ENCODE measurements at regions not wholly inside any gene's neighbourhood (a gene's known extent, or its start where the extent isn't known, plus 50 kb on each side); places are given as distances from the start of the nearest gene placed in this dataset.

DNA sequence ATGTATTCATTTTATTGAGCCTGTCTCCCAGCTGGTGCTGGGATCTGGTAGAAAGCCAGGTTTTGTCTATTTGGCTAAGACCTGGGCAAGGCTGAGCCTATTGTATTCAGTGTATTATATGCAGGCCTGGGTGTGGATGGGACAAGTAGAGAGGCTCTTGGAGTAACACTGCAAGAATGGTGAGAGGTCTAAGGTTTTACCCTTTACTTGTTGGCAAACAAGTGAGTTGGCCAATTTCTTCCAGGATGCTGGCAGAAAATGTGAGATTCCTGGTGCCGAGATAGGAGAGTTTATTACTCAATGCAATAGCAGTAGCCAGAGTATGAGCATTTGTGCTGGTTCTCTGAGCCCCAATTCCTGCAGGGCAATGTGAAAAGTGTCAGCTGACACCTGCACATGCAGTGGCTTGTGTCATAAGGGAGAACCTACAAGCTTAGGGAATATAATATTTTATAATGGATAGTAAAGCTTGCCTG lies 141.7 kb upstream of the PRLR start:
- no peak overlapping the region for H4K8ac ChIP-seq (ENCODE audit: low read depth, low read length)
- H4K91ac ChIP-seq (ENCODE audit: low read depth, low read length, poor library complexity): no peak overlapping the region
- H3K23ac ChIP-seq (ENCODE audit: low read depth, low read length, poor library complexity): no peak overlapping the region
- no peak overlapping the region for H2BK12ac ChIP-seq (ENCODE audit: low read length)
- no peak overlapping the region for H3K4me3 ChIP-seq (ENCODE audit: low read length in 2 of 2)
- peaks cover 7 to 15% of the 10 kb centered on the region in 2 donors for H3K4me1 ChIP-seq (ENCODE audit: control insufficient read depth in 2 of 2, insufficient read depth in 1 of 2, low read depth in 1 of 2, low read length in 2 of 2)
- H2AFZ ChIP-seq (ENCODE audit: low read length): no peak overlapping the region
- H3K4me2 ChIP-seq (ENCODE audit: insufficient read depth, low read length, poor library complexity, severe bottlenecking): no peak overlapping the region
- no peaks in the 10 kb centered on the region for H3K79me1 ChIP-seq (ENCODE audit: low read depth, low read length)
- H3K4ac ChIP-seq (ENCODE audit: low read length): no peak overlapping the region
- no peak for DNase-seq (ENCODE audit: low spot score)
- H2BK120ac ChIP-seq (ENCODE audit: low read depth, low read length): no peak overlapping the region
- H3K9me3 ChIP-seq (replicated peaks in 1 of 2; ENCODE audit: control insufficient read depth in 2 of 2, insufficient read depth in 1 of 2, low read depth in 1 of 2, low read length in 2 of 2): no peaks in the 10 kb centered on the region
- H2BK5ac ChIP-seq (ENCODE audit: low read length): no peak overlapping the region
- no peak overlapping the region for H2AK5ac ChIP-seq (ENCODE audit: low read depth, low read length)
- H3K27me3 ChIP-seq (ENCODE audit: control insufficient read depth in 3 of 3, insufficient read depth in 3 of 3, low read depth in 1 of 3, low read length in 3 of 3): peaks cover 0 to 5% (median 0%) of the 10 kb centered on the region in 3 experiments
- WGBS, 2 donors (ENCODE audit: extremely low coverage in 2 of 2, insufficient read length in 2 of 2, insufficient replicate concordance in 1 of 2): no CpG with 5 or more reads among the region's 1 CpG
- H3K36me3 ChIP-seq (replicated peaks in 1 of 2; ENCODE audit: control insufficient read depth in 2 of 2, insufficient read depth in 2 of 2, low read length in 2 of 2): no peaks in the 10 kb centered on the region
- no peak overlapping the region for H3K18ac ChIP-seq (ENCODE audit: low read length)
- H3K14ac ChIP-seq (ENCODE audit: low read length): no peak overlapping the region
- no peak overlapping the region for H2BK15ac ChIP-seq (ENCODE audit: low read length)
- no peak overlapping the region for H3K27ac ChIP-seq (replicated peaks; ENCODE audit: low read length)
- no peak overlapping the region for H3K9ac ChIP-seq (ENCODE audit: low read depth, low read length, poor library complexity)

DNA sequence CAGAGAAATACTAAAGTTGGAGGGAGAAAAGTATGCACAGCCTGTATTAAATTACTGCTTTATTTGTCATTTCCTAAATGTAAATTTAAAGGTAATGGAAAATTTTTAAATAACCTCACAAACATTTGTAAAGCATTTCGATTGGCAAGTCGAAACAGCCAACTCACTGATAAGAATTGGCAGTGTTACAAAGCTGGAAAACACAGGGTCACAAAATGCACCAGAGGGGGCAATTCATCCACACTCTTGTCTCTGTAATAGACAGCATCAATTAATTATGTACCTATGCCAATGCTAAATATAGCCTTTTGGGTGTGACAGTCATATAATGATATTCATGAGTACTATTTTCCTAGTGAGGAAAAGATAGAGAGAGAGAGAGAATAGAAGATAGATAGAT lies 140.6 kb upstream of the PRLR start:
- H3K23ac ChIP-seq (ENCODE audit: low read depth, low read length, poor library complexity): no peak overlapping the region
- no peak overlapping the region for H3K4ac ChIP-seq (ENCODE audit: low read length)
- H3K18ac ChIP-seq (ENCODE audit: low read length): no peak overlapping the region
- whole genome bisulfite sequencing, 2 donors (ENCODE audit: extremely low coverage in 2 of 2, insufficient read length in 2 of 2, insufficient replicate concordance in 1 of 2): no CpG with 5 or more reads among the region's 2 CpGs
- no peaks in the 10 kb centered on the region for H3K79me1 ChIP-seq (ENCODE audit: low read depth, low read length)
- no peak overlapping the region for H2BK120ac ChIP-seq (ENCODE audit: low read depth, low read length)
- no peak overlapping the region for H3K4me2 ChIP-seq (ENCODE audit: insufficient read depth, low read length, poor library complexity, severe bottlenecking)
- no peak overlapping the region for H3K27ac ChIP-seq (replicated peaks; ENCODE audit: low read length)
- no peak overlapping the region for H2AFZ ChIP-seq (ENCODE audit: low read length)
- no peak overlapping the region for H3K9ac ChIP-seq (ENCODE audit: low read depth, low read length, poor library complexity)
- H3K14ac ChIP-seq (ENCODE audit: low read length): no peak overlapping the region
- no peak overlapping the region for H2BK5ac ChIP-seq (ENCODE audit: low read length)
- peaks cover 0 to 5% (median 0%) of the 10 kb centered on the region in 3 experiments for H3K27me3 ChIP-seq (ENCODE audit: control insufficient read depth in 3 of 3, insufficient read depth in 3 of 3, low read depth in 1 of 3, low read length in 3 of 3)
- H3K9me3 ChIP-seq (replicated peaks in 1 of 2; ENCODE audit: control insufficient read depth in 2 of 2, insufficient read depth in 1 of 2, low read depth in 1 of 2, low read length in 2 of 2): no peaks in the 10 kb centered on the region
- no peak overlapping the region for H3K4me3 ChIP-seq (ENCODE audit: low read length in 2 of 2)
- no peaks in the 10 kb centered on the region for H3K36me3 ChIP-seq (replicated peaks in 1 of 2; ENCODE audit: control insufficient read depth in 2 of 2, insufficient read depth in 2 of 2, low read length in 2 of 2)
- H4K8ac ChIP-seq (ENCODE audit: low read depth, low read length): no peak overlapping the region
- no peak overlapping the region for H2AK5ac ChIP-seq (ENCODE audit: low read depth, low read length)
- no peak overlapping the region for H2BK12ac ChIP-seq (ENCODE audit: low read length)
- peaks cover 7 to 15% of the 10 kb centered on the region in 2 donors for H3K4me1 ChIP-seq (ENCODE audit: control insufficient read depth in 2 of 2, insufficient read depth in 1 of 2, low read depth in 1 of 2, low read length in 2 of 2)
- no peak for DNase-seq (ENCODE audit: low spot score)
- H4K91ac ChIP-seq (ENCODE audit: low read depth, low read length, poor library complexity): no peak overlapping the region
- no peak overlapping the region for H2BK15ac ChIP-seq (ENCODE audit: low read length)

DNA sequence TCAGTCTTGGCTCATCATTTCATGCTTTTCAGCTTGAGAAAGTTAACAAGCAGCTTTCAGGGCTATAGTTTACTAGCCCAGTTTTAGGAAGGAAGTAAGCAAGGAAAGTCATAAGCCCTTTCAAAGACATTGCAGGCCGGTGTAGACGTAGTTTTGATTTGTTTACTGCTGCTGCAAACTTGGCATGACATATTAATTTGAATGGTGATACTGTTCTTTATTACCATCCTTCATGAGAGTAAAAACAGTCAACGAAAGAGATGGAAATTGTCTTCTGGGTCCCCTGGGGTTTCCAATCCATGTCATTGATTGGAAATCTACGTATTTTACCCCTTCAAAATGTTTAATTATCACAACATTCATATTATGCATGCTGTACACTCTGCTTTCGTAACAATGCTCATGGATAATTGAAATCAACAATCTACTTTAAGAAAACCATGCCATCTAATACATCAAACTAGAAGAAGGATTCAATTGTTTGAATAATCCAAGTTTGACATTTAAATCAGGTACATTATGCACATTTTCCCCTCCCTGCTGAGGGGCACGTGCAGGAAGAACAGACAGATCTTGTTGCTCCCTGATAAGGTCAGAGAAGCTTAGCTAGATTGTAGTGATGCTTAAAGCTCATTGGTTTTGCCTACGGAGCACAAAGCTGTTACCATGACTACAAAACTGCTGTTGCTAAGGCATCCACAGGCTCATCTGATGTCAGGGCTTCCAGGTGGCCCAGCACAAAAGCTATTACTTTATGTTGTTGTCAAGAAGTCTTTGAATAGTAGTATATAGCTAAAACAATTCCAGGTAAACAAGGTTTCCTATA lies 139.9 kb upstream of the PRLR start:
- Histone ChIP-seq H3K9ac (ENCODE audit: low read depth, low read length, poor library complexity) (no peak overlapping the region), H3K4me3 (ENCODE audit: low read length in 2 of 2) (no peak overlapping the region), H2AK5ac (ENCODE audit: low read depth, low read length) (no peak overlapping the region), H3K4ac (ENCODE audit: low read length) (no peak overlapping the region), H2AFZ (ENCODE audit: low read length) (no peak overlapping the region), H4K8ac (ENCODE audit: low read depth, low read length) (no peak overlapping the region), H3K27me3 (ENCODE audit: control insufficient read depth in 3 of 3, insufficient read depth in 3 of 3, low read depth in 1 of 3, low read length in 3 of 3) (peaks cover 0 to 5% (median 0%) of the 10 kb centered on the region in 3 experiments), H2BK12ac (ENCODE audit: low read length) (no peak overlapping the region), H3K23ac (ENCODE audit: low read depth, low read length, poor library complexity) (no peak overlapping the region), H3K27ac (replicated peaks; ENCODE audit: low read length) (no peak overlapping the region), H2BK5ac (ENCODE audit: low read length) (no peak overlapping the region), H3K4me2 (ENCODE audit: insufficient read depth, low read length, poor library complexity, severe bottlenecking) (no peak overlapping the region), H3K14ac (ENCODE audit: low read length) (no peak overlapping the region), H3K18ac (ENCODE audit: low read length) (no peak overlapping the region), H2BK120ac (ENCODE audit: low read depth, low read length) (no peak overlapping the region), H3K9me3 (replicated peaks in 1 of 2; ENCODE audit: control insufficient read depth in 2 of 2, insufficient read depth in 1 of 2, low read depth in 1 of 2, low read length in 2 of 2) (no peaks in the 10 kb centered on the region), H3K4me1 (ENCODE audit: control insufficient read depth in 2 of 2, insufficient read depth in 1 of 2, low read depth in 1 of 2, low read length in 2 of 2) (peaks cover 7 to 15% of the 10 kb centered on the region in 2 donors), H3K36me3 (replicated peaks in 1 of 2; ENCODE audit: control insufficient read depth in 2 of 2, insufficient read depth in 2 of 2, low read length in 2 of 2) (no peaks in the 10 kb centered on the region), H3K79me1 (ENCODE audit: low read depth, low read length) (no peaks in the 10 kb centered on the region), H2BK15ac (ENCODE audit: low read length) (no peak overlapping the region), H4K91ac (ENCODE audit: low read depth, low read length, poor library complexity) (no peak overlapping the region)
- peak; percentile 76 for DNase-seq (ENCODE audit: low spot score)
- WGBS, 2 donors (ENCODE audit: extremely low coverage in 2 of 2, insufficient read length in 2 of 2, insufficient replicate concordance in 1 of 2): no CpG with 5 or more reads among the region's 7 CpGs

DNA sequence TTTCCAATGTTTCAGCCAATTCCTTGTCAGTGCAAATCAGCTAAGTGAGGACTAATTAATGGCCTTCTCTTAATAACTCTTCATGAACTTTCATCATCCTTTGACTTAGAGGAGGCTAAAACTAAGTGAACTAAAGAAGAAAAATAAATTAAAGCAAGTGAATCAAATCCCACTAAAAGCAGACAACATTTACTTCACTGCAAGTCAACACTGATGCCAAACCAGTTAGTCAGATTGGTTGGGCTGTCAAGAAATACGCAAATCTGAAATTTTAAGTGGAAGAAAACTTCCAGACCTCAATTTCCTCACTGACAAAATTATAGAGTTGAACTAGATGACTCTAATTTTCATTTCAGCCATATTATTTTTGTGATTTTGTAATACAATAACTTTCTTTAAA lies 137.2 kb upstream of the PRLR start:
- no CpG with 5 or more reads among the region's 1 CpG for WGBS, 2 donors (ENCODE audit: extremely low coverage in 2 of 2, insufficient read length in 2 of 2, insufficient replicate concordance in 1 of 2)
- Histone ChIP-seq H3K9me3 (replicated peaks in 1 of 2; ENCODE audit: control insufficient read depth in 2 of 2, insufficient read depth in 1 of 2, low read depth in 1 of 2, low read length in 2 of 2) (no peaks in the 10 kb centered on the region), H3K18ac (ENCODE audit: low read length) (no peak overlapping the region), H3K14ac (ENCODE audit: low read length) (no peak overlapping the region), H2BK12ac (ENCODE audit: low read length) (no peak overlapping the region), H2BK5ac (ENCODE audit: low read length) (no peak overlapping the region), H2BK120ac (ENCODE audit: low read depth, low read length) (no peak overlapping the region), H2BK15ac (ENCODE audit: low read length) (no peak overlapping the region), H2AFZ (ENCODE audit: low read length) (no peak overlapping the region), H2AK5ac (ENCODE audit: low read depth, low read length) (no peak overlapping the region), H3K4ac (ENCODE audit: low read length) (no peak overlapping the region), H3K4me1 (ENCODE audit: control insufficient read depth in 2 of 2, insufficient read depth in 1 of 2, low read depth in 1 of 2, low read length in 2 of 2) (peaks cover 6 to 15% of the 10 kb centered on the region in 2 donors), H3K27me3 (ENCODE audit: control insufficient read depth in 3 of 3, insufficient read depth in 3 of 3, low read depth in 1 of 3, low read length in 3 of 3) (peaks cover 0 to 5% (median 0%) of the 10 kb centered on the region in 3 experiments), H3K79me1 (ENCODE audit: low read depth, low read length) (no peaks in the 10 kb centered on the region), H3K4me2 (ENCODE audit: insufficient read depth, low read length, poor library complexity, severe bottlenecking) (no peak overlapping the region), H3K27ac (replicated peaks; ENCODE audit: low read length) (no peak overlapping the region), H4K91ac (ENCODE audit: low read depth, low read length, poor library complexity) (no peak overlapping the region), H3K36me3 (replicated peaks in 1 of 2; ENCODE audit: control insufficient read depth in 2 of 2, insufficient read depth in 2 of 2, low read length in 2 of 2) (no peaks in the 10 kb centered on the region), H3K9ac (ENCODE audit: low read depth, low read length, poor library complexity) (no peak overlapping the region), H3K4me3 (ENCODE audit: low read length in 2 of 2) (no peak overlapping the region), H3K23ac (ENCODE audit: low read depth, low read length, poor library complexity) (no peak overlapping the region), H4K8ac (ENCODE audit: low read depth, low read length) (no peak overlapping the region)
- DNase-seq (ENCODE audit: low spot score): no peak

All from neuronal stem cell (in vitro differentiated cells).